ENCODE measurements at regions not wholly inside any gene's neighbourhood (a gene's known extent, or its start where the extent isn't known, plus 50 kb on each side); places are given as distances from the start of the nearest gene placed in this dataset.

GRCh38 chr1:60894741-60895140 lies 187.6 kb upstream of the NFIA start:
- Histone ChIP-seq H3K27ac (ENCODE audit: low read depth in 1 of 2, low read length in 2 of 2) (no peak overlapping the region), H3K9me3 (ENCODE audit: control insufficient read depth in 4 of 4, low read length in 3 of 4) (no peaks in the 10 kb centered on the region), H3K4me3 (ENCODE audit: low read depth in 1 of 3, low read length in 3 of 3) (no peak overlapping the region), H3K4me1 (ENCODE audit: control insufficient read depth in 4 of 4, insufficient read depth in 4 of 4, low read length in 3 of 4) (no peaks in the 10 kb centered on the region), H3K9ac (ENCODE audit: low read depth in 1 of 2, low read length in 2 of 2) (no peak overlapping the region), H3K27me3 (ENCODE audit: control insufficient read depth in 4 of 4, insufficient read depth in 4 of 4, low read length in 3 of 4) (no peaks in the 10 kb centered on the region), H3K36me3 (ENCODE audit: control insufficient read depth in 4 of 4, insufficient read depth in 3 of 4, low read depth in 1 of 4, low read length in 3 of 4) (no peaks in the 10 kb centered on the region)
- TF ChIP-seq FOXA2 (IDR thresholded peaks at IDR 0.05) = no peak
- no peak for TF ChIP-seq GABPA (IDR thresholded peaks at IDR 0.05 in 1 of 2, conservative IDR thresholded peaks at IDR 0.05 in 1 of 2)
- TF ChIP-seq ZBTB33 (IDR thresholded peaks at IDR 0.05) = no peak
- no peak for TF ChIP-seq MAX (IDR thresholded peaks at IDR 0.05)
- TF ChIP-seq, protein P1, sequence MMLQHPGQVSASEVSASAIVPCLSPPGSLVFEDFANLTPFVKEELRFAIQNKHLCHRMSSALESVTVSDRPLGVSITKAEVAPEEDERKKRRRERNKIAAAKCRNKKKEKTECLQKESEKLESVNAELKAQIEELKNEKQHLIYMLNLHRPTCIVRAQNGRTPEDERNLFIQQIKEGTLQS (IDR thresholded peaks at IDR 0.05) = no peak
- TF ChIP-seq JUND (IDR thresholded peaks at IDR 0.05) = no peak
- TF ChIP-seq CTCF (IDR thresholded peaks at IDR 0.05; ENCODE audit: low read depth, low read length, missing input control) = no peak
- no peak for TF ChIP-seq HNF4A (conservative IDR thresholded peaks at IDR 0.05)
- no peak for TF ChIP-seq SP1 (IDR thresholded peaks at IDR 0.05)
- TF ChIP-seq RAD21 (IDR thresholded peaks at IDR 0.05) = no peak
- TF ChIP-seq, protein P2, sequence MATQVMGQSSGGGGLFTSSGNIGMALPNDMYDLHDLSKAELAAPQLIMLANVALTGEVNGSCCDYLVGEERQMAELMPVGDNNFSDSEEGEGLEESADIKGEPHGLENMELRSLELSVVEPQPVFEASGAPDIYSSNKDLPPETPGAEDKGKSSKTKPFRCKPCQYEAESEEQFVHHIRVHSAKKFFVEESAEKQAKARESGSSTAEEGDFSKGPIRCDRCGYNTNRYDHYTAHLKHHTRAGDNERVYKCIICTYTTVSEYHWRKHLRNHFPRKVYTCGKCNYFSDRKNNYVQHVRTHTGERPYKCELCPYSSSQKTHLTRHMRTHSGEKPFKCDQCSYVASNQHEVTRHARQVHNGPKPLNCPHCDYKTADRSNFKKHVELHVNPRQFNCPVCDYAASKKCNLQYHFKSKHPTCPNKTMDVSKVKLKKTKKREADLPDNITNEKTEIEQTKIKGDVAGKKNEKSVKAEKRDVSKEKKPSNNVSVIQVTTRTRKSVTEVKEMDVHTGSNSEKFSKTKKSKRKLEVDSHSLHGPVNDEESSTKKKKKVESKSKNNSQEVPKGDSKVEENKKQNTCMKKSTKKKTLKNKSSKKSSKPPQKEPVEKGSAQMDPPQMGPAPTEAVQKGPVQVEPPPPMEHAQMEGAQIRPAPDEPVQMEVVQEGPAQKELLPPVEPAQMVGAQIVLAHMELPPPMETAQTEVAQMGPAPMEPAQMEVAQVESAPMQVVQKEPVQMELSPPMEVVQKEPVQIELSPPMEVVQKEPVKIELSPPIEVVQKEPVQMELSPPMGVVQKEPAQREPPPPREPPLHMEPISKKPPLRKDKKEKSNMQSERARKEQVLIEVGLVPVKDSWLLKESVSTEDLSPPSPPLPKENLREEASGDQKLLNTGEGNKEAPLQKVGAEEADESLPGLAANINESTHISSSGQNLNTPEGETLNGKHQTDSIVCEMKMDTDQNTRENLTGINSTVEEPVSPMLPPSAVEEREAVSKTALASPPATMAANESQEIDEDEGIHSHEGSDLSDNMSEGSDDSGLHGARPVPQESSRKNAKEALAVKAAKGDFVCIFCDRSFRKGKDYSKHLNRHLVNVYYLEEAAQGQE (IDR thresholded peaks at IDR 0.05) = no peak
- TF ChIP-seq YY1 (IDR thresholded peaks at IDR 0.05) = no peak
- no peak for TF ChIP-seq FOXA1 (IDR thresholded peaks at IDR 0.05)
- TF ChIP-seq EGR1 (IDR thresholded peaks at IDR 0.05; ENCODE audit: low read depth in 2 of 2) = no peak
- no peak for TF ChIP-seq RXRA (IDR thresholded peaks at IDR 0.05)
- DNase-seq (ENCODE audit: low spot score) = no peak
- 77% methylated on average over 2 of the region's 2 CpGs for WGBS

GRCh38 chr1:60894130-60894529 lies 188.2 kb upstream of the NFIA start:
- H3K27me3 ChIP-seq (ENCODE audit: control insufficient read depth in 4 of 4, insufficient read depth in 4 of 4, low read length in 3 of 4) = no peaks in the 10 kb centered on the region
- TF ChIP-seq, protein P1 (IDR thresholded peaks at IDR 0.05) = no peak
- no peak for TF ChIP-seq GABPA (IDR thresholded peaks at IDR 0.05 in 1 of 2, conservative IDR thresholded peaks at IDR 0.05 in 1 of 2)
- TF ChIP-seq YY1 (IDR thresholded peaks at IDR 0.05) = no peak
- no peak overlapping the region for H3K9ac ChIP-seq (ENCODE audit: low read depth in 1 of 2, low read length in 2 of 2)
- no peak for DNase-seq (ENCODE audit: low spot score)
- no peak overlapping the region for H3K4me3 ChIP-seq (ENCODE audit: low read depth in 1 of 3, low read length in 3 of 3)
- H3K9me3 ChIP-seq (ENCODE audit: control insufficient read depth in 4 of 4, low read length in 3 of 4) = no peaks in the 10 kb centered on the region
- H3K27ac ChIP-seq (ENCODE audit: low read depth in 1 of 2, low read length in 2 of 2) = no peak overlapping the region
- no peaks in the 10 kb centered on the region for H3K4me1 ChIP-seq (ENCODE audit: control insufficient read depth in 4 of 4, insufficient read depth in 4 of 4, low read length in 3 of 4)
- WGBS = 84% methylated on average over 3 of the region's 3 CpGs
- no peaks in the 10 kb centered on the region for H3K36me3 ChIP-seq (ENCODE audit: control insufficient read depth in 4 of 4, insufficient read depth in 3 of 4, low read depth in 1 of 4, low read length in 3 of 4)
